IMR-90 (cell line): ENCODE measurements at regions not wholly inside any gene's neighbourhood (a gene's known extent, or its start where the extent isn't known, plus 50 kb on each side); places are given as distances from the start of the nearest gene placed in this dataset.

Experiments used
- ATAC-seq: fragments of 200-7000 bp; cut with Tn5 transposase; 2 replicates; pipeline ENCODE4 v1.9.1; 2020; ENCODE audit warnings: low read depth, mild to moderate bottlenecking, moderate library complexity
- BruUV-seq: library from RNA; stranded (reverse); fragments of 400-500 nt; replicated peaks from 2 replicates; lab custom pipeline; 2021; lab: Mats Ljungman, UMichigan
- CTCF ChIA-PET: fragments of 300-600 bp; formaldehyde crosslinking; extraction: SDS; loops from one replicate; lab custom pipeline; 2021; ENCODE audit warnings: antibody characterized with exemption; lab: Yijun Ruan, JAX
- POLR2A ChIA-PET: fragments of 300-600 bp; sonication (Branson Sonifier 250); formaldehyde crosslinking; loops from one replicate; lab custom pipeline; 2022; ENCODE audit warnings: antibody characterized with exemption; ENCODE audit not compliant: unreplicated experiment; lab: Charles Lee
- DNase-seq: peaks from one replicate; pipeline ENCODE4 v3.0.0; 2013
- H2AFZ ChIP-seq: replicated peaks from 2 replicates; pipeline ENCODE3; 2013; ENCODE audit warnings: low read length, mild to moderate bottlenecking; ENCODE audit not compliant: poor library complexity
- H2AK5ac ChIP-seq: 2 replicates; pipeline ENCODE4 v1.6.1; 2013; ENCODE audit warnings: low read depth, low read length, inconsistent platforms
- H2AK9ac ChIP-seq: replicated peaks from 2 replicates; pipeline ENCODE3; 2013; ENCODE audit warnings: mild to moderate bottlenecking, low read depth, low read length, moderate library complexity; ENCODE audit not compliant: poor library complexity
- H2BK120ac ChIP-seq: 2 replicates; pipeline ENCODE4 v1.6.1; 2013; ENCODE audit warnings: low read depth, low read length, inconsistent platforms
- H2BK15ac ChIP-seq: 3 replicates; pipeline ENCODE4 v1.6.1; 2013; ENCODE audit warnings: low read depth, low read length, inconsistent platforms
- H2BK20ac ChIP-seq: 2 replicates; pipeline ENCODE4 v1.6.1; 2013; ENCODE audit warnings: low read depth, mild to moderate bottlenecking, inconsistent platforms, low read length, moderate library complexity
- H2BK5ac ChIP-seq: 2 replicates; pipeline ENCODE4 v1.6.1; 2013; ENCODE audit warnings: mild to moderate bottlenecking, low read depth, low read length, inconsistent platforms; ENCODE audit not compliant: poor library complexity, severe bottlenecking
- H3K14ac ChIP-seq: replicated peaks from 2 replicates; pipeline ENCODE4 v1.6.1; 2013; ENCODE audit warnings: low read depth, low read length, inconsistent platforms
- H3K18ac ChIP-seq: 2 replicates; pipeline ENCODE4 v1.6.1; 2013; ENCODE audit warnings: low read depth, low read length, control low read depth
- H3K23ac ChIP-seq: 2 replicates; pipeline ENCODE4 v1.6.1; 2013; ENCODE audit warnings: low read depth, low read length, inconsistent platforms
- H3K27ac ChIP-seq: 2 replicates; pipeline ENCODE4 v1.5.1; 2013; ENCODE audit warnings: mild to moderate bottlenecking, control low read depth, low read length; ENCODE audit not compliant: insufficient read depth
- H3K27me3 ChIP-seq: 2 replicates; pipeline ENCODE4 v1.6.1; 2013; ENCODE audit warnings: low read length; ENCODE audit not compliant: control insufficient read depth, insufficient read depth
- H3K36me3 ChIP-seq: 2 replicates; pipeline ENCODE4 v1.6.1; 2013; ENCODE audit warnings: low read length, mixed read lengths; ENCODE audit not compliant: control insufficient read depth, insufficient read depth
- H3K4ac ChIP-seq: 2 replicates; pipeline ENCODE4 v1.6.1; 2013; ENCODE audit warnings: low read depth, low read length, inconsistent platforms
- H3K4me1 ChIP-seq: 2 replicates; pipeline ENCODE4 v1.6.1; 2013; ENCODE audit warnings: low read length, mixed read lengths; ENCODE audit not compliant: control insufficient read depth, insufficient read depth
- H3K4me2 ChIP-seq: 2 replicates; pipeline ENCODE4 v1.6.1; 2013; ENCODE audit warnings: low read depth, mild to moderate bottlenecking, control low read depth, low read length, moderate library complexity
- H3K4me3 ChIP-seq: 2 replicates; pipeline ENCODE4 v1.5.1; 2013; ENCODE audit warnings: low read depth, mild to moderate bottlenecking, control low read depth, low read length, moderate library complexity; ENCODE audit not compliant: insufficient read depth
- H3K56ac ChIP-seq: 2 replicates; pipeline ENCODE4 v1.6.1; 2013; ENCODE audit warnings: low read length, inconsistent platforms; ENCODE audit not compliant: insufficient read depth; ENCODE audit errors: extremely low read depth
- H3K79me1 ChIP-seq, 2 experiments: 2 replicates each; pipeline ENCODE4 v1.6.1; 2013; ENCODE audit warnings: low read length in 2 of 2, inconsistent platforms in 1 of 2, low read depth in 1 of 2
- H3K9ac ChIP-seq: 2 replicates; pipeline ENCODE4 v1.6.1; 2013; ENCODE audit warnings: low read depth, low read length, control low read depth
- H3K9me1 ChIP-seq: 2 replicates; pipeline ENCODE4 v1.6.1; 2013; ENCODE audit warnings: low read length, inconsistent platforms; ENCODE audit not compliant: insufficient read depth
- H3K9me3 ChIP-seq: 2 replicates; pipeline ENCODE4 v1.6.1; 2013; ENCODE audit warnings: low read length; ENCODE audit not compliant: control insufficient read depth, insufficient read depth
- H4K20me1 ChIP-seq: 2 replicates; pipeline ENCODE4 v1.6.1; 2013; ENCODE audit warnings: low read length, inconsistent platforms; ENCODE audit not compliant: insufficient read depth
- H4K5ac ChIP-seq: 2 replicates; pipeline ENCODE4 v1.6.1; 2013; ENCODE audit warnings: mild to moderate bottlenecking, low read depth, low read length, control low read depth
- H4K8ac ChIP-seq, 2 experiments: 2 replicates each; pipeline ENCODE4 v1.6.1; 2013; ENCODE audit warnings: low read depth in 2 of 2, low read length in 2 of 2, control low read depth in 1 of 2, inconsistent platforms in 1 of 2
- H4K91ac ChIP-seq: 2 replicates; pipeline ENCODE4 v1.6.1; 2013; ENCODE audit warnings: low read depth, low read length, inconsistent platforms; ENCODE audit not compliant: insufficient read depth
- BHLHE40 ChIP-seq: fragments of 150-350 bp; IDR thresholded peaks from 2 replicates; pipeline ENCODE4 v1.6.1; 2016; ENCODE audit warnings: mild to moderate bottlenecking, low read depth, low read length
- CEBPB ChIP-seq: IDR thresholded peaks from 2 replicates; pipeline ENCODE4 v1.6.1; 2012; ENCODE audit warnings: low read depth, low read length, improper control_type of control experiment
- CHD1 ChIP-seq: IDR thresholded peaks from 2 replicates; pipeline ENCODE4 v1.6.1; 2012; ENCODE audit warnings: low read depth, low read length, improper control_type of control experiment
- FOS ChIP-seq: fragments of 150-350 bp; IDR thresholded peaks from 2 replicates; pipeline ENCODE4 v1.6.1; 2016; ENCODE audit warnings: low read depth, low read length
- MAFK ChIP-seq: IDR thresholded peaks from 2 replicates; pipeline ENCODE4 v1.6.1; 2012; ENCODE audit warnings: low read depth, low read length, improper control_type of control experiment
- MAZ ChIP-seq: IDR thresholded peaks from 2 replicates; pipeline ENCODE4 v1.6.1; 2012; ENCODE audit warnings: low read depth, mild to moderate bottlenecking, low read length, improper control_type of control experiment, moderate library complexity, borderline replicate concordance
- NFE2L2 ChIP-seq: fragments of 150-350 bp; IDR thresholded peaks from 2 replicates; pipeline ENCODE4 v1.6.1; 2016; ENCODE audit warnings: low read depth, mild to moderate bottlenecking, low read length
- POLR2A ChIP-seq: IDR thresholded peaks from 2 replicates; pipeline ENCODE4 v1.6.1; 2012; ENCODE audit warnings: mild to moderate bottlenecking, low read depth, low read length
- RAD21 ChIP-seq: IDR thresholded peaks from 2 replicates; pipeline ENCODE4 v1.6.1; 2012; ENCODE audit warnings: low read length, improper control_type of control experiment
- RCOR1 ChIP-seq: IDR thresholded peaks from 2 replicates; pipeline ENCODE4 v1.6.1; 2012; ENCODE audit warnings: mild to moderate bottlenecking, low read length, improper control_type of control experiment; ENCODE audit not compliant: insufficient replicate concordance
- RFX5 ChIP-seq: IDR thresholded peaks from 2 replicates; pipeline ENCODE4 v1.8.0; 2012; ENCODE audit warnings: low read depth, mild to moderate bottlenecking, low read length, moderate library complexity
- dilution Hi-C: fragments of 300-500 bp; cut with HindIII; formaldehyde crosslinking; loops from one replicate; pipeline ENCODE4 v1.14.3; 2018; ENCODE audit warnings: low sequenced_read_pairs; ENCODE audit not compliant: unreplicated experiment
- in situ Hi-C: fragments of 300-500 bp; cut with MboI; formaldehyde crosslinking; loops from 3 replicates; pipeline ENCODE4 v1.14.3; 2019; ENCODE audit warnings: low sequenced_read_pairs, inconsistent platforms, mixed read lengths
- intact Hi-C: fragments of 100-400 bp; cut with micrococcal nuclease; formaldehyde crosslinking; loops from 2 replicates; pipeline ENCODE4 v1.10.0; 2022
- TF ChIP-seq, protein P1 (sequence below): fragments of 150-350 bp; IDR thresholded peaks from 2 replicates; pipeline ENCODE4 v1.6.1; 2017; ENCODE audit warnings: mild to moderate bottlenecking, antibody characterized with exemption, low read length, low read depth
- TF ChIP-seq, protein P2 (sequence below): conservative IDR thresholded peaks from 2 replicates; pipeline ENCODE4 v1.5.1; 2012; ENCODE audit warnings: mild to moderate bottlenecking, low read depth, low read length, improper control_type of control experiment

DNA sequence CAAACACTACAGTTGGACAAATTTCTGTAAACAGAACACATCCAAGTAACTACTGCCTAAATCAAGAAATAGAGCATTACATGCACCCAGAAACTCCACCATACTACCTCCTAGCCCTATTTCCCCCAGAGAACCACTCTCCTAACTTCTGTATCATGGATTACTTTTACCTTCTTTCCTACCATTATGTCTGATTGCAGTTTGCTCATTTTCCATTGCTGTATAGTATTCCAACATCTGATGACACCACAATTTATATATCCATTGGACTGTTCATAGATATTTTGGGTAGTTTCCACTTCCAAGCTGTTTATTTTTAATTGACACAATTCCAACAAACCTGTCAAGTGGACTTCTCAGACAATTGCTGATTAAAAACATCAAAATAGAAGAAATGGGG is 271.1 kb downstream of the CDC5L start:
- H4K5ac ChIP-seq, result no peak overlapping the region
- no peak overlapping the region for H3K14ac ChIP-seq
- H3K79me1 ChIP-seq, result no peaks in the 10 kb centered on the region
- H2BK120ac ChIP-seq, result no peak overlapping the region
- no peak overlapping the region for H3K9ac ChIP-seq
- CTCF ChIA-PET, result interaction anchor here (0.6 kb wide), 1 partner anchor 1264 kb away, joined by 3 read pairs; no protein-coding TSS in a partner anchor
- peaks cover 17% of the 10 kb centered on the region for H3K4me1 ChIP-seq
- H3K9me3 ChIP-seq, result no peaks in the 10 kb centered on the region
- TF ChIP-seq MAZ, result no peak
- no peak for TF ChIP-seq FOS
- TF ChIP-seq MAFK, result no peak
- TF ChIP-seq RAD21, result no peak
- no peak for TF ChIP-seq CHD1
- TF ChIP-seq, protein P1, sequence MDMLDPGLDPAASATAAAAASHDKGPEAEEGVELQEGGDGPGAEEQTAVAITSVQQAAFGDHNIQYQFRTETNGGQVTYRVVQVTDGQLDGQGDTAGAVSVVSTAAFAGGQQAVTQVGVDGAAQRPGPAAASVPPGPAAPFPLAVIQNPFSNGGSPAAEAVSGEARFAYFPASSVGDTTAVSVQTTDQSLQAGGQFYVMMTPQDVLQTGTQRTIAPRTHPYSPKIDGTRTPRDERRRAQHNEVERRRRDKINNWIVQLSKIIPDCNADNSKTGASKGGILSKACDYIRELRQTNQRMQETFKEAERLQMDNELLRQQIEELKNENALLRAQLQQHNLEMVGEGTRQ, result no peak
- TF ChIP-seq CEBPB, result no peak
- TF ChIP-seq, protein P2, sequence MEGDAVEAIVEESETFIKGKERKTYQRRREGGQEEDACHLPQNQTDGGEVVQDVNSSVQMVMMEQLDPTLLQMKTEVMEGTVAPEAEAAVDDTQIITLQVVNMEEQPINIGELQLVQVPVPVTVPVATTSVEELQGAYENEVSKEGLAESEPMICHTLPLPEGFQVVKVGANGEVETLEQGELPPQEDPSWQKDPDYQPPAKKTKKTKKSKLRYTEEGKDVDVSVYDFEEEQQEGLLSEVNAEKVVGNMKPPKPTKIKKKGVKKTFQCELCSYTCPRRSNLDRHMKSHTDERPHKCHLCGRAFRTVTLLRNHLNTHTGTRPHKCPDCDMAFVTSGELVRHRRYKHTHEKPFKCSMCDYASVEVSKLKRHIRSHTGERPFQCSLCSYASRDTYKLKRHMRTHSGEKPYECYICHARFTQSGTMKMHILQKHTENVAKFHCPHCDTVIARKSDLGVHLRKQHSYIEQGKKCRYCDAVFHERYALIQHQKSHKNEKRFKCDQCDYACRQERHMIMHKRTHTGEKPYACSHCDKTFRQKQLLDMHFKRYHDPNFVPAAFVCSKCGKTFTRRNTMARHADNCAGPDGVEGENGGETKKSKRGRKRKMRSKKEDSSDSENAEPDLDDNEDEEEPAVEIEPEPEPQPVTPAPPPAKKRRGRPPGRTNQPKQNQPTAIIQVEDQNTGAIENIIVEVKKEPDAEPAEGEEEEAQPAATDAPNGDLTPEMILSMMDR, result no peak
- TF ChIP-seq NFE2L2, result no peak
- TF ChIP-seq RFX5, result no peak
- no peak for TF ChIP-seq POLR2A
- TF ChIP-seq RCOR1, result no peak
- TF ChIP-seq BHLHE40, result no peak
- no peak overlapping the region for H3K27ac ChIP-seq
- no peak overlapping the region for H3K56ac ChIP-seq
- H2BK15ac ChIP-seq, result no peak overlapping the region
- H3K18ac ChIP-seq, result no peak overlapping the region
- in situ Hi-C loops (loop anchor here (5.0 to 25.0 kb wide), 2 partner anchors 764 to 1254 kb away; no protein-coding TSS in a partner anchor), intact Hi-C loops (loop anchor here (5.0 kb wide), 2 partner anchors 144 to 181 kb away; no protein-coding TSS in a partner anchor), dilution Hi-C loops (no loop called here)
- no peak overlapping the region for H3K4me2 ChIP-seq
- POLR2A ChIA-PET, result no interaction called here
- no peak overlapping the region for H2AK5ac ChIP-seq
- H2BK20ac ChIP-seq, result no peak overlapping the region
- no peaks in the 10 kb centered on the region for H3K36me3 ChIP-seq
- H4K91ac ChIP-seq, result no peak overlapping the region
- no peak overlapping the region for H2AK9ac ChIP-seq
- H2BK5ac ChIP-seq, result no peak overlapping the region
- BruUV-seq, result no TSS peak
- no peak overlapping the region for H3K23ac ChIP-seq
- H4K8ac ChIP-seq, result no peak overlapping the region
- ATAC-seq, result no peak
- H3K4me3 ChIP-seq, result no peak overlapping the region
- H3K4ac ChIP-seq, result no peak overlapping the region
- H3K27me3 ChIP-seq, result no peaks in the 10 kb centered on the region
- DNase-seq, result no peak
- H2AFZ ChIP-seq, result no peak overlapping the region
- no peaks in the 10 kb centered on the region for H4K20me1 ChIP-seq
- peaks cover 12% of the 10 kb centered on the region; the same call in 1 of the 2 replicates for H3K9me1 ChIP-seq
